ENCODE measurements at regions not wholly inside any gene's neighbourhood (a gene's known extent, or its start where the extent isn't known, plus 50 kb on each side); places are given as distances from the start of the nearest gene placed in this dataset.

DNA sequence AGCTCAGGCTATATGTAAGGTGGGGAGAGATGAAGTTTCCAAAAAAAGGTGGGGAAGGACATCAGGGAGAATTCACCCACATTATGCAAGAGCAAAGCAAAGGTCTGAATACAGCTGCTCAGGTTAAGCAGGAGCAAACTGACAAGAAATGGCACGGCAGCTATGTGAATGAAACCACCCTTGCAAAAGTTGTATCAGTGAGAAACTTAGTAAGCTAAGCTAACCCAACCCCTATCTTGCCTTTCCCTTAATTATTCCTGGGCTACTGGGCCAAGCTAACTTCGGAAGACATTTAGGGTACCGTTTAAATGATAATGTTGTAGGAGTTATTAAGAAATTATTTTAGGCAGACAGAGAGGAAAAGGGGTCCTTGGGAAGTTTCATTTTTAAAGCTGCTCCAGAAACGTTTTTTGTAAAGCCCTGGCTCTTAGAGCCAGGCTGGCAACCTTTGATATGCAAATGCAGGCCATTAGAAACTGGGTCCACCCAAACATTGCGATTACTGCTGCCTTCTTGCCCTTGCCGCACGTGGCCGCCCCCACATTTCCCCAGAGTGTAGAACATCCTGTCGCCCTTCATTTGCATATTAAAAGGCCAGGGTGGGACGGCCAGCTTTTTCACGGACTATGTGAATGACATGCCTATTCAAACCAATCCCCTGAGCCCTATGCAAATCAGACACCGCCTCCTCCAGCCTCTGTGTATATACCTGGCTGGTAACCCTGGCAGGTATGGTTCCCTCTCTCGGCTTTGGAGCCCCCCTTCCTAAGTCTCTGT is 60.5 kb upstream of the SAMD5 start:
- TF ChIP-seq, protein P1, sequence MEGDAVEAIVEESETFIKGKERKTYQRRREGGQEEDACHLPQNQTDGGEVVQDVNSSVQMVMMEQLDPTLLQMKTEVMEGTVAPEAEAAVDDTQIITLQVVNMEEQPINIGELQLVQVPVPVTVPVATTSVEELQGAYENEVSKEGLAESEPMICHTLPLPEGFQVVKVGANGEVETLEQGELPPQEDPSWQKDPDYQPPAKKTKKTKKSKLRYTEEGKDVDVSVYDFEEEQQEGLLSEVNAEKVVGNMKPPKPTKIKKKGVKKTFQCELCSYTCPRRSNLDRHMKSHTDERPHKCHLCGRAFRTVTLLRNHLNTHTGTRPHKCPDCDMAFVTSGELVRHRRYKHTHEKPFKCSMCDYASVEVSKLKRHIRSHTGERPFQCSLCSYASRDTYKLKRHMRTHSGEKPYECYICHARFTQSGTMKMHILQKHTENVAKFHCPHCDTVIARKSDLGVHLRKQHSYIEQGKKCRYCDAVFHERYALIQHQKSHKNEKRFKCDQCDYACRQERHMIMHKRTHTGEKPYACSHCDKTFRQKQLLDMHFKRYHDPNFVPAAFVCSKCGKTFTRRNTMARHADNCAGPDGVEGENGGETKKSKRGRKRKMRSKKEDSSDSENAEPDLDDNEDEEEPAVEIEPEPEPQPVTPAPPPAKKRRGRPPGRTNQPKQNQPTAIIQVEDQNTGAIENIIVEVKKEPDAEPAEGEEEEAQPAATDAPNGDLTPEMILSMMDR (IDR thresholded peaks at IDR 0.05; ENCODE audit: insufficient read depth, low read depth, low read length) = no peak
- no peak for TF ChIP-seq EZH2 (IDR thresholded peaks at IDR 0.05; ENCODE audit: insufficient read depth, low read length)

All from astrocyte (in vitro differentiated cells and primary cell).